GM12874 (cell line): ENCODE measurements at regions not wholly inside any gene's neighbourhood (a gene's known extent, or its start where the extent isn't known, plus 50 kb on each side); places are given as distances from the start of the nearest gene placed in this dataset.

Experiments
- CTCF ChIP-seq: IDR thresholded peaks from 2 replicates; pipeline ENCODE4 v1.5.1; 2011; ENCODE audit warnings: low read depth, mild to moderate bottlenecking, control low read depth, low read length, moderate library complexity; ENCODE audit not compliant: insufficient read depth

- no peak for TF ChIP-seq CTCF
These were observed 806.9 kb downstream of the GALC start for GRCh38 chr14:87185961-87186560.

- no peak for TF ChIP-seq CTCF
These were observed 808.8 kb downstream of the GALC start for GRCh38 chr14:87184180-87184579.

- TF ChIP-seq CTCF = no peak
These were observed 811.7 kb downstream of the GALC start for GRCh38 chr14:87181288-87181687.

- no peak for TF ChIP-seq CTCF
These were observed 813.0 kb downstream of the GALC start for GRCh38 chr14:87179936-87180335.

- TF ChIP-seq CTCF = no peak
These were observed 814.7 kb downstream of the GALC start for GRCh38 chr14:87178277-87178676.

- TF ChIP-seq CTCF = no peak
These were observed 817.8 kb downstream of the GALC start for GRCh38 chr14:87175175-87175574.

GRCh38 chr14:87171141-87171540 lies 821.8 kb downstream of the GALC start:
- TF ChIP-seq CTCF = no peak
